GM12874 (cell line): ENCODE measurements at regions not wholly inside any gene's neighbourhood (a gene's known extent, or its start where the extent isn't known, plus 50 kb on each side); places are given as distances from the start of the nearest gene placed in this dataset.

Experiments
- TF ChIP-seq, protein P1 (sequence below): IDR thresholded peaks from 2 replicates; pipeline ENCODE4 v1.5.1; 2011; ENCODE audit warnings: low read depth, mild to moderate bottlenecking, control low read depth, low read length, moderate library complexity; ENCODE audit not compliant: insufficient read depth

DNA sequence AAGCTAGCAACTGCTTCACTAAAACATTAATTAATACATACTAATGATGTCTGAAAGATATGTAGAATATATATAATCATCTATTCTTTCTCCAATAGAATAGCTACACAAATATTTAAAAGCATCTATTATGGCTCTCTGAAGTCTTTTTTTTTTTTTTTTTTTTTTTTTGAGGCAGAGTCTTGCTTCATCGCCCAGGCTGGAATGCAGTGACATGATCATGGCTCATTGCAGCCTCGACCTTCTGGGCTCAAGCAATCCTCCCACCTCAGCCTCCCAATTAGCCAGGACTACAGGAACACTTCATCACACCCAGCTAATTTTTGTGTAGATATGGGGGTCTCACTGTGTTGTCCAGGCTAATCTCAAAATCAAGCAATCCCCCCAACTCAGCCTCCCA lies 120.4 kb upstream of the KYNU start:
- TF ChIP-seq, protein P1, sequence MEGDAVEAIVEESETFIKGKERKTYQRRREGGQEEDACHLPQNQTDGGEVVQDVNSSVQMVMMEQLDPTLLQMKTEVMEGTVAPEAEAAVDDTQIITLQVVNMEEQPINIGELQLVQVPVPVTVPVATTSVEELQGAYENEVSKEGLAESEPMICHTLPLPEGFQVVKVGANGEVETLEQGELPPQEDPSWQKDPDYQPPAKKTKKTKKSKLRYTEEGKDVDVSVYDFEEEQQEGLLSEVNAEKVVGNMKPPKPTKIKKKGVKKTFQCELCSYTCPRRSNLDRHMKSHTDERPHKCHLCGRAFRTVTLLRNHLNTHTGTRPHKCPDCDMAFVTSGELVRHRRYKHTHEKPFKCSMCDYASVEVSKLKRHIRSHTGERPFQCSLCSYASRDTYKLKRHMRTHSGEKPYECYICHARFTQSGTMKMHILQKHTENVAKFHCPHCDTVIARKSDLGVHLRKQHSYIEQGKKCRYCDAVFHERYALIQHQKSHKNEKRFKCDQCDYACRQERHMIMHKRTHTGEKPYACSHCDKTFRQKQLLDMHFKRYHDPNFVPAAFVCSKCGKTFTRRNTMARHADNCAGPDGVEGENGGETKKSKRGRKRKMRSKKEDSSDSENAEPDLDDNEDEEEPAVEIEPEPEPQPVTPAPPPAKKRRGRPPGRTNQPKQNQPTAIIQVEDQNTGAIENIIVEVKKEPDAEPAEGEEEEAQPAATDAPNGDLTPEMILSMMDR = no peak

DNA sequence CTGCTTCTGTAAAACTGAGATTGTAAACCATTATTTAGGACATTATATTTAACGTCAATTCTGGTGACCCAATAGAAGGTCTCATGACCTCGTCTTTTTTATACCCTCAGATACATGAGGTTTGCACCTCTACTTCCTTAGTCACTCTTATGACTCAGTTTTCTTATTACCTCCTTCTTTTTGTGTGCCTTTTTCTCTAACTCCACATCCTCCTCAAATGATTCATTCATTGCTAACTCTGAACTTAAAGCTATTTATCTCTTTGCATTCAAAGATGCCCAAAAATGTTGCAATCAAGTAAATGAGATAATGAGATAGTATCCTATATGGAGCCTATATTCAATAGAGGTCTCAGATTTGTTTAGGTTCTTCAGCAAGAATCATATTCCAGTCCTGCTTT lies 121.0 kb upstream of the KYNU start:
- TF ChIP-seq, protein P1 = no peak

DNA sequence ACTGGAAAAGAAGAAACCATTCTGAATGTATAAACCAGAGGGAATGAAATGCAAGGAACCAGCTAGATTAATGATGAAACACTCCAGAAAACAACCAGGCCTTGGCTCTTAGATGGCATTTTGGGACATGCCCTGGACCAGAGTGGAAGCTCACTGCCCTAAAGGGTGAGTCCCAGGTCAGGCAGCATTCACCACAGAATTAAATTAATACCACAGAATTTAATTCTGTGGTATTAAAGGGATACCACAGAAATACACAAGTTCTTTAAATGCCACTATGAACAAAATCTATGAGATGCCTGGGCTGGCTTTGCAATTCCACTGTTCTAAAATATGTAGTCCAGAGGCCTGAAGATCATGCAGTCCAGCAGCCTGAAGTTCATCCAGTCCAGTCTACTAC lies 122.3 kb upstream of the KYNU start:
- TF ChIP-seq, protein P1 = no peak

GRCh38 chr2:142754182-142754581 lies 123.3 kb upstream of the KYNU start:
- TF ChIP-seq, protein P1 = no peak

- TF ChIP-seq, protein P1 = no peak
These were observed 126.6 kb upstream of the KYNU start for GRCh38 chr2:142750858-142751257.

DNA sequence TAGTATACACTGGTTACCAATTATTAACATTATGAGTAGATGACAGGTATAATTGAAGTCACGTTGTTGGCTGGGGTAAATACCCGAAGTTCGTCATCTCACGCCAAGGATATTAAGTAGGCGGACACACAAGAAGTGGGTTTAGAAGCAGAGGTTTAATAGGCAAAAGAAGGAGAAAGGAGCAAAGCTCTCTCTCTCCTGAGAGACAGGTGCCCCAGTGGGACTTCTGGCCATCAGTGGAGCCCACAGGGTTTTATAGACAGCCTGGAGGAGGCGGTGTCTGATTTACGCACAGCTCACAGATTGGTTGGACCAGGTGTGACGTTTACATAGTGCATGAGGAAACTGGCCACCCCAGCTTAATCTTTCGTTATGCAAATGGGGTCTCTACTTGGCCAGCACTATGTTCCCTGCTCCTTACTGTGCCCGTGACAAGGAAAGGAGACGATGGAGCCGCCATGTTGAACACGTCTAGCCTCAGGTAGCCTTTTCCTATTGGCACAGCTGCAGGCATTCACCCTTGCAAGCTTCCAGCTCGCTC lies 128.8 kb upstream of the KYNU start:
- TF ChIP-seq, protein P1 = no peak

GRCh38 chr2:142745691-142746090 lies 131.8 kb upstream of the KYNU start:
- TF ChIP-seq, protein P1 = no peak
